Activated CD8-positive, alpha-beta memory T cell treated with anti-CD3 and anti-CD28 coated beads, Interleukin-2, amount 50 U/mL, for 48 hours (primary cell): ENCODE measurements at regions not wholly inside any gene's neighbourhood (a gene's known extent, or its start where the extent isn't known, plus 50 kb on each side); places are given as distances from the start of the nearest gene placed in this dataset.
"Not testable (repeated sequence)": the region's sequence is repeated elsewhere in the genome, so short reads cannot be mapped to it uniquely, and the experiment has no call there.

ENCODE experiments used
- DNase-seq: peaks from one replicate; pipeline ENCODE4 v3.0.0-alpha.2; 2020

DNA sequence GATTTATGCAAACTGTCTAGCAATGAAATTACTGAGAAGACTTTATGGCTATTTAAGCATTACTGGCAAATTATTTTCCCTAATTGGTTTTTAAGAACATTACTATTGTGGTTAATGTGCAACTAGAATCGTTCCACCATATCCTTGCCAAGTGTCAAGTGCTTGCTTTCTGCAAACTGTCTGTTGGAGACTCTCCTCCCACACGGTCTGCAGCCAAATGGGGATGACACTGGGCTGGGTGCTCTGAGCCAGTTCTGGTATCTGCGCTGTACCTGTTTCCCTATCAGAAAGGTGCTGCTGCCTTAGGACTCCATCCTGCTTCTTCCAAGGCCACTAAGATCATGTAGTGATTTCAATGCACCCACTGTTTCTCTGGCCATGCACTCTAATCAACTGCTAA is 110.4 kb downstream of the RAMP3 start:
- DNase-seq, result no peak

DNA sequence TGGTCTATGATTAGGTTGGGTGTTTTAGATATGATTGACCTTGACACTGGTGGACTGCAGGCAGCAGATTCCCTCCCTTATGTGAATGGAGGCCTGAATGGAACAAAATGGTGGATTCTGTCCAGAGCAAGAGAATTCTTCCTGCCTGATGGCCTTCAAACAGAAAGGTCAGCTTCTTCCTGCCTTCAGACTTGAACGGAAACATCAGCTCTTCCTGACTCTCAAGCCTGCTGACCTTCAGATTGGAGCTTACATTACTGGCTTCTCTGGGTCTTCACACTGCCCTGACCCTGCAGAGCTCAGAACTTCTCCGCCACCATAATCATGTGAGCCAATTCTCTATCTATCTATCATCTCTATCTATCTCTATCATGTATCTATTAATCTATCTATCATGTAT is 111.6 kb downstream of the RAMP3 start:
- DNase-seq, result no peak

DNA sequence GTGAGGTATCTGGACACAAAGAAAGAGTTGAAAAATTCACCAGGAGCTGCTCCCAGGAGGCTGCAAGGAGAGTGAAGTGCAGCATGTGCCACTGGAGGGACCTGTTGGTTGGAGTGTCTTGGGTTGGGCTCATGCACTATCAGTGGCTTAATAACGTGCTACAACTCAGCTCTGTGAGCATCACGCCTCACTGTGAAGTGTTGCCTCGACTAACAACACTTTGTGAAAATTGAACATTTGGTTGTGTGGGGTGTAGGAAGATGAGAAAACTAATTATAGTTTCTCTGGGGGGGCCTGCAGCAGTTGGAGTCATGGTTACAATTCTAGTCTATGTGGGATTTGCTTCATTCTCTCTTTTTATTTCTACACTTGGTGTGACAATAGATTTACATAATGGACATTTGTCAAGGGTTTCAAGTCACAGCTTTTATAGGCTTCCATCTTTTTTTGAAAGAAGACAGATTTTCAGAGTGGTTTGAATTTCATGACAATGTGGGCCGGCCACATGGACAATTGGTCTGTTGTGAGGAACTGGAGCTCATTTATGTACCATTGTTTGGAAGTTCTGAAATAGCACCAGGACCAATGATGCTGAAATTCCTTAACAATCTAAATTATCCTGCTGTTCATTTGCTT is 121.3 kb downstream of the RAMP3 start:
- DNase-seq, result no peak

DNA sequence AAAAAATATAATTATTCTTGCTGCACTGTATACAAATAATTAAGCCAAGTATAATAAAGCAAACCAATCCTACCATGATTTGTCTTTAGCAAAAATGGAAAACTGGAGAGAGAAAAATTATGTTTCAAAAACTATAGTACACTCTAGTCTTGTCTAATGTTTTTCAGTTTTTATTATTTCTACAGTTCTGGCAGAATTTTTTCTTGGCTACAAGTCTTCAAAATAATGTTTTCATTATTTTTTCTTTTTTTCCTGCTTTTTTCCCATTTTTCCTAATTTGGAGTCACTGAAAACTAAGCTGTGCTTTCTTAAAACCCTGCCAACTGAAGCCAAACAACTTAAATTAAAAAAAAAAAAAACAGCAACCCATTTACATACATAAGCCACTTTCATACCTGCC is 132.0 kb downstream of the RAMP3 start:
- not testable (repeated sequence) for DNase-seq

DNA sequence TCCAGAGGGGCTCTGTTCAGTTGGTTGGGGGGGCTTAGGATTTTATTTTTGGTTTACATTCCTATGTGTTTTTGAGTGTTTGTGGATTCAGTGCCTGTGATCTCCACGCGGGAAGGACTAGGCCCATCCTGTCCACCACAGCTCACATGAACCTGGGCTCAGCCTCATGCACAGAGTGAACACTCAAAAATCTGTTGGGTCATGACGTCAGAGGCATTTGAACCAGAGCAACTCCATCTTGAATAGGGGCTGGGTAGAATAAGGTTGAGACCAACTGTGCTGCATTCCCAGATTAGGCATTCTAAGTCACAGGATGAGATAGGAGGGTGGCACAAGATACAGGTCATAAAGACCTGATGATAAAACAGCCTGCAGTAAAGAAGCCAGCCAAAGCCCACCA is 133.3 kb downstream of the RAMP3 start:
- no peak for DNase-seq

DNA sequence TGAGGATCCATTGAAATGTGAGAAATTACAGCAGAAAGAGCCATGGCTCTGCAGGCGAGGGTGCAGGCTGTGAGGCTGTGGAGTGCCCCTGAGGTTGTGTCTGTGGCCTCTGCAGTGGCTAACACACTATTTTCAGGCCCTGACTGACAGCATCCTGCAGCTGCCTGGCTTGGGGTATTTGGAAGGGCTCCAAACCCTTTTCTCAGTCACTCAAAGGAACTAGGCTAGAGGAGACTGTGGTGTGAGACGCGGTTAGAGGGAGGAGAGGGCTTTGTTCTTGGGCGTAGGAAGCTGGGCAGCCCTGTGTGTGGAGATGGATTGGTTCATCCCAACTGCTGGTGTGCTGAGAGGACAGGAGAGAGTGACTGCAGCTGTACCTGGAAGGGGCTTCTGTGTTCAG is 134.9 kb downstream of the RAMP3 start:
- no peak for DNase-seq

DNA sequence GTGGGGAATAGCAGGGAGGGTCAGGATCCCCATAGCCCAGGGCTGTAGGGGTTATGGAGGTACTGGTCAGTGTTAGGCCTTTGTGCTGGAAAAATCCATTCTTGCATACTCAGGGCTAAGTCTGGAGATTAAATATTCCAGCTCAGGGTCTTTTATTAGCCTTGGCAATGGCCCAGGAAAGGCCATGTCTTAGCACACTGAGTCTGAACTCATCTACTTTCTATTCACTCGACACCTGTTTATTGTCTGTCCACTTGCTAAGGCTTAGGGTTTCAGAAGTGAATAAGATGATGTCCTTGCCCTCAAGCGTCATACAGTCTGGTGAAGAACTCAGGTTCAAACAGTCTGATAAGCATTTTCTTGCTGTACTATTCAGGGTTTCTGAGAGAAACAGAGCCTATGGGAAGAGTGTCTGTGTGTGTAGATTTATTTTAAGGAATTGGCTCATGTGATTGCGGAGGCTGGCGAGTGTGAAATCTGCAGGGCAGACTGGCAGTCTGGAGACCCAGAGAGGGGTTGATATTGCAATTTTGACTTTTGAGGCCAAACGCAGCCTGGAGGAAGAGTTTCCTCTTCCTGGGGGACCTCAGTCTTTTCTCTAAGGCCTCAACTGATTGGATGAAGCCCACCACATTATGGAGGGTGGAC is 135.8 kb downstream of the RAMP3 start:
- DNase-seq, result no peak

DNA sequence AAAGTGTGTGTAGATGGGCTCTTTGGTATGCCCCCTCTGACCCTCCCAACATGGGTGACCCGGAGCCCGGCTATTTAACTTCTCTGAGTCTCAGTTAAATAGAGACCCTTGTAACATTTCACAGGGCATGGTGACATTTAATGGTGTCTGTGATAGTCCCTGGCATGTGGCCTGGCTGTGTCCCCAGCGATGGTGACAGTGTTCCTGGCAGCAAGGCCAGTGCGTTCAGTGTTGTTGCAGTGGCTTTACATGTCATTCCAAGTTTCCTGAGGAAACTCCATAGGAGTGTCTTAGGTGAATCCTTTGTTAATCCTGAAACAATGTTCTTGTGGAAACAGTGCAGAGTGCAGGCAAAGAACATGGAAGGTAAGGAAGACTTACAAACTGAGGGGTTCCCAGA is 137.0 kb downstream of the RAMP3 start:
- DNase-seq, result no peak

DNA sequence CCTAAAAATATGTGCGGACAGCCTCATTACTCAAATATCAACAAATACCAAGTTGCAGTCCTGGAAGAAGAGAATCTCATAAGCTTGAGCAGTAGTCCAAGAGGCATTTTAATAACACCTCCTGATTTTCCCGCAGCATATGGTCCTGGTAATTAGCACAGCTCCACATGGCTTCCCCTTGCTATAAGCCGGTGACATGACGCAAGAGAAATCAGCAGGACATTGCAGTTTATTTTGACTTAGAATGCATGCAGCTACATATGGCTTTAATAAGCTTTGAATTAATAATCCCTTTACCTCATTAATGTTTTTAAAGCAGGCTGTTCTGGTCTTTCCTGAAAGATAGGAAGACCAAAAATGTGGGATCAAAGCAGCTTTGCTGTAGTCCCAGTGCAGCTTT is 137.6 kb downstream of the RAMP3 start:
- no peak for DNase-seq

DNA sequence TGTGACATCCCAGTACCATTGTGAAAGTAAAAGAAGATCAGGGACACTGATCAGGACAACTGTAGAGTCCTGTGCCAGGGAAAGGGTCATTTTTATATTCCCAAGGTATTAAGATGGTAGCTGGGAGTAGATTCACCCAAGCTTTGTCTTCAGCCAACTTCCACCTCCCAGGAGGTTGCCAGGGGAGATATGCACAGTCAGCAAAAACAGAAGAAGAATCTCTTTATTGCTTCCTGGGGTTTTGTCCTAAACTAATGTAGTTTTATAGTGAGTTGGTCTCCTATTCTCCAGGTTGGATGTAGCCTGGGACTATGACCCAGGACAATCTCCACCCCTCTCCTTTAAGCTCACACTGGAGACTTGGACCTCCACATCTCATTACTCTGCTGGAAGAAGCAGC is 139.2 kb downstream of the RAMP3 start:
- DNase-seq, result no peak

DNA sequence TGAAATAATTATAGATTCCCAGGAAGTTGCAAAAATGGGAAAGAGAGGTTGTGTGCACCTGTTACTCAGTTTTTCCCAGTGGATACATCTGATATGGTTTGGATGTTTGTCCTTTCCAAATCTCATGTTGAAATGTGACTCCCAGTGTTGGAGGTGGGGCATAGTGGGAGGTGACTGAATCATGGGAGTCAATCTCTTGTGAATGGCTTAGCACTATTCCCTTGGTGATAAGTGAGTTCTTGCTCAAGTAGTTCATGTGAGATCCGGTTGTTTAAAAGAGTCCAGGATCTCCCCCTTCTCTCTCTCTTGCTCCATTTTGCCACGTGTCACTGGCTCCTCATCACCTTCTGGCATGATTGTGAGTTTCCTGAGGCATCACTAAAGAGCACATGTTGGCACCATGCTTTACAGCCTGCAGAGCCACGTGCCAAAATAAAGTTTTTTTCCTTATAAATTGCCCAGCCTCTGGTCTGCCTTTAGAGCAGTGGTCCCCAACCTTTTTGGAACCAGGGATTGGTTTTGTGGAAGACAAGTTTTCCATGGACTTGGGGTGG is 149.2 kb downstream of the RAMP3 start:
- no peak for DNase-seq

DNA sequence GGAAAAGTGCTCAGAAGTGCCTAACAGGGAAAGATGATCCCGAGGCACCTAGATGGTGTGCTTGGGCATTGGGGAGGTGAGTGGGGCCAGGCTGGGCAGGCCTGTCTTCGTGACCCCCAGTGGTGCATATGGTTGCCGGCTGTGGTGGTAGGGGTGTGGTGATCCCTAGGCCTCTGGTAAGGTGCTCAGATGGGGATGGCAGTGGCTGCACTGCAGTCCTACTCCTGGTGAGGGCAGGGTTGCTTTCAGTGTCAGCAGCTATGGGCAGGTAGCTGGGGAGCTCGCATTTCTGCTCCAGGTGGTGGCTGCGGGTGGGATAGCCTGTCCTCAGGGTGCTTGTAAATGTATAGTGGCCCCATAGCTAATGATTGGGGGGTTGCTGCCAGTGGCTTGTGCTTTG is 154.0 kb downstream of the RAMP3 start:
- no peak for DNase-seq

DNA sequence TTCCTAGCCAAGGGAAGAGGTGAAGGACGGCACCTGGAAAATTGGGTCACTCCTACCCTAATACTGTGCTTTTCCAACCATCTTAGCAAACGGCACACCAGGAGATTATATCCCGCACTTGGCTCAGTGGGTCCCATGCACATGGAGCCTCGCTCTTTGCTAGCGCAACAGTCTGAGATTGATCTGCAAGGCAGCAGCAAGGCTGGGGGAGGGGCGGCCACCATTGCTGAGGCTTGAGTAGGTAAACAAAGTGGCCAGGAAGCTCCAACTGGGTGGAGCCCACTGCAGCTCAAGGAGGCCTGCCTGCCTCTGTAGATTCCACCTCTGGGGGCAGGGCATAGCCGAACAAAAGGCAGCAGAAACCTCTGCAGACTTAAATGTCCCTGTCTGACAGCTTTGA is 157.9 kb downstream of the RAMP3 start:
- not testable (repeated sequence) for DNase-seq

DNA sequence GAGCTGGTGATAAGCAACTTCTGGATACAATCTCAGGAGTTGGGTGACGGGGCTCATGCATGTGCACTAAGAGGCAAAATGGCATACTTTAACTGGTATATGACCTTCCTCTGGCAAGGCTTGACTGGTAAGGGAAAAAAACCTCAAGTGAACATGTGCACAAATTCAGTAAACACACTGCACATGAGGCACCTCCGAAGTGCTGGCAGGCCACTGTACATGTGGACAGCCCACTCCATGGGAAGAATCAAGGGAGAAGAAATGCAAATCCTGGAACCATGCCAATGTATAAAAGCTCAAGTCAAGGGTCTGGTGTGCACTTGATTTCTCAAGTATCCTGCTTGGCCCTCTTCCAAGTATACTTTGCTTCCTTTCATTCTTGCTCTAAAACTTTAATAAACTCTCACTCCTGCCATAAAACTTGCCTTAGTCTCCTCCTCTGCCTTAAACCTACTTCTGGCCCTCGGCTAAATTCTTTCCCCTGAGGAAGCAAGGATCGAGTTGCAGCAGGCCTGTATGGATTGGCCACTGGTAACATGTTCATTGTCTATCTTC is 167.2 kb downstream of the RAMP3 start:
- DNase-seq, result no peak

DNA sequence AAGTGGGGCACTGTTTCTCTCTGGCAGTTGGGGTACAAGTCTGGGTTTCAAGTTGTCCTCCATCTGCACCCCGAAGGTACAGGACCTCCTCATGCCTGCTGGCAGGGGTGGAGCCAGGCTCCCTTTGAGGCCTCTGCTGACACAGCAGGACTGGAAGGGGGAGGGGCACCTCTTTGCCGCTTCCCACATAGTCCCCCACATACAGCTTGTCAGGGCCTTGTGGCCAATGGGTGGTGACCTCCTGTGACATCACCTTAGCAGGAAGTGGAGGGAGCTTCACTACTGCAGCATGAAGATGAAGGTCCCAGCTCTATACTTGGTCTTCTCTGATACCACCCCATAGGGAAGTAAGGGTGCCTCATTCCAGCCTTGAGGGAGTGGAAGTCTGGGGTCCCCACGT is 167.8 kb downstream of the RAMP3 start:
- no peak for DNase-seq

DNA sequence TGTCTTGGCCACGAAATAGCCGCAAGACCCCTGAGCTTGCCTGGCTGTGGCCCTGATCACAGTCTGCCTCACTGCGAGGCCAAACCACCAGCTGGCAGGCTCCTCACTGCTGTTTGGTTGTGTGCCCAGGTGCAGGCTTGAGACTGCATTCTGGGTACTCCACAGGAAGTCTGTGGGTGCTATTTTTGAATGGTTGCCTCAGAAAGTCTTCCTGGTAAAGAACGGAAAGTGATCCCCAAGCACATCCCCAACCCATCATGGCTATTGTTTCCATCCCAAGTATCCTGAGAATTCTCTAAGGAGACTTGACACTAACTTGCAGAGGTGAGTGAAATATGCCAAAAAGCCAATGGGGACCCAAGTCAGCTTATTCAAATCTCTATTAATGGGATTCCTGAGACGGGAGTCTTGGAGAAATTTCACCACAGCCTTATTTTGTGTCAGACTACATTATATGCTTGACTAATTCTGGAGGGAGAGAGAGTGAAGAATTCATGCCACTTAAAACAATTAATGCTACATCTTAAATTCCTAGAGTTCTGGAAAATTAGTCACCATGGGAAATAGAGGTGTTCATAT is 170.9 kb downstream of the RAMP3 start:
- no peak for DNase-seq

DNA sequence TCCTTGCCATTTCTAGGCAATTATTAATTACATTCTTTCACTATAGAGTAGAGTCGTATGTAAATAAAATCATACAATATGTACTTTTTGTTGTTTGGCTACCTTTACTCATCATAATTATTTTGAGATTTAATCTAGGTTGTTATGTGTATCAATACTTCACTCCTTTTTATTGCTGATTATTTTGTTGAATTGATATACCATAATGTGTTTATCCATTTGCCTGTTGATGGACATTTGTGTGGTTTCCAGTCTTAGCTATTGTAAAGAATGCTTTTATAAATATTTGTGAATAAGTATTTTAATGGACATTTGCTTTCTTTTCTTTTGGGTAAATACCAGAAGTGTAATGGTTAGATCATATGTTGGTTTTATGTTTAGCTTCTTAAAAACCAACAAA is 174.0 kb downstream of the RAMP3 start:
- DNase-seq, result no peak

DNA sequence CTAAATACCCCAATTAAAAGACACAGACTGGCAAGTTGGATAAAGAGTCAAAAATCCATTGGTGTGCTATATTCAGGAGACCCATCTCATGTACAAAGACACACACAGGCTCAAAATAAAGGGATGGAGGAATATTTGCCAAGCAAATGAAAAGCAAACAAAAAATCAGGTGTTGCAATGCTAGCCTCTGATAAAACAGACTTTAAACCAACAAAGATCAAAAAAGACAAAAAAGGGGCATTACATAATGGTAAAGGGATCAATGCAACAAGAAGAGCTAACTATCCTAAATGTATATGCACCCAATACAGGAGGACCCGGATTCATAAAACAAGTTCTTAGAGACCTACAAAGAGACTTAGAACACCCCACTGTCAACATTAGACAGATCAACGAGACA is 177.4 kb downstream of the RAMP3 start:
- not testable (repeated sequence) for DNase-seq

DNA sequence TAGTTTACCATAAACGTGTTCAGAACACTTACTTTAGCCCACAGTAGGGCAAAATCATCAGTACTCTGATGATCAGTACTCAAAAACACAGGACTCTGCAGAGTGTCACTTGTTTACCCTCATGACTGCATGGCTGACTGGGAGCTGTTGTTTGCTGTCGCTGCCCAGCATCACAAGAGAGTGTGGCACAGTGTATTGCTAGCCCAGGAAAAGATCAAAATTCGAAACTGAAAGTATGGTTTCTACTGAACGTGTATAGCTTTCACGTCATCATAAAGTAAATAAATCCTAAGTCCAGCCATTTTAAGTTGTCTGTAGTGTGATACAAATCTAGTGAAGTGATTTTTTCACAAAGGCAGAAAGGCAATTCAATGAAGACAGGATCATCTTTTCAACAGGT is 184.6 kb downstream of the RAMP3 start:
- no peak for DNase-seq

DNA sequence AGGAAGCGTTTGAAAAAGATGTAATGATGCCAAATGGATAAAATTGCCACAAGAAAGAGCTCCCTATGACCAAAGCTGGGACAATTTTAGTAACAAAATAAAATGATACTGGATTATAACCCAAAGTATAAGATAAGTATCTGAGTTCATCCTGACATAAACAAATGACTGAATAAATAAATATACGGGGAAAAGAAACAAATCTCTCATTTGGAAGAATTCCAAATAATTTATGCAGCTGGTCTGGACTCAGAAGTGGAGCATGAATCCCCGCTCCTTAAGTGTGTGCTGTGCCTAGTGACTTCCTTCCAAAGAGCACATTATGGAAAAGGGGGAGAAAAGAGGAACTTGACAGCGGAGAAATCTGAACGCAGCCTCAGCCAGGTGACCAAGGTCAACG is 186.2 kb downstream of the RAMP3 start:
- DNase-seq, result no peak

DNA sequence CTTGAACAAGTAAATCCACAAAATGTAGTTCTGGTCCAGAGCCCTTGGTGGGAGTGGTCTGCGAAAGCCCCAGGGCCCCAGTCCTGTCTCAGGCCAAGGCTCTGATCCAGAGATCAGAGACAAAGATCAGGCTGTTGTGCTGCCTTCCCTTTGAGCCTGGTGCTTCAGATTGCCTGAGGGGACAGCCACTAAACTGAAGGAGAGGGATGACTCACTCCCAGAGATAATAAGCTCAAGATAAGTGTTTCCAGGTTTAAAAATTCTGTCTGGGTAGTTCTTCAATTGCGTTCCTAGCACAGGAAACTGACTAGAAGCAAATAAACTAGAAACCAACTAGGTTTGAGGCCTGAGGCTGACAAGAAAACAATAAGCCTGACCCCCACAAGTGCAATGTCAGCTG is 190.2 kb downstream of the RAMP3 start:
- no peak for DNase-seq

DNA sequence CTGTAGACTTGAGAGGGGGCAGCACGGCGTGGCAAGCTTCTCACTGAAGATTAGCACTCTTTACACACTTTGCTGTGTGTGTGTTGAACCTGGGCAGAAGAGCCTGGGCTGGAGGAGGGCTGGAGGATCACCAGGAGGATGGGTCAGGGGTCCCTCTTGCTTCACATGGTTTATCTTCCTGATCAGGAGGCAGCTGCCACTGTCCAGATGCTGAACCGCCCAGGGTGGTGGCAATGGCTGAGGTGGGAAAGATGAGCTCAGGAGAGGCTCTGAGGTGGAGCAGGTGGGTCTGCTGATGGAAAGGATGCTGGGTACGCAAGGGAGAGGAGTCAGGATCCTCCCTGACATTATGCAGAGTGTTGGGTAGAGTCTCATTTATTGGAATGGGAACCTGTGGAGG is 191.5 kb downstream of the RAMP3 start:
- no peak for DNase-seq

DNA sequence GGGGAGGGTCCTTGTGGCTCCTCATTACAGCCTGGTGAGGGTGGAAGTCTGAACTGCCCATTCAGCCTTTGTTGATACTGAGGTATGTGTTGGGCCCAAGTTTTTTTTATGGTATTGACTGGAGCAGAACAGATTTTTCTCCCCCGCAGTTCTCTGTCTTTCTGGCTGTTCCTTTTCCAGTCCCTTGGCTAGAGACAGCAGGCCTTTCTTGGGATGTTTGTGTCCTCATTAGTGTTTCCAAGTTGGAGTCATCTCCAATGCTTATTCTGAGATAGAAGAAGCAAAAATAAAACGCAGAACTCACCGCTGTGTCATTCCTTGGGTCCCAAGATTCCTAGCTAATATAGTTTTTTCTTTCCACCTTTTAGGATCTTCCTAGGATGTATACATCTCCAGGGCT is 193.3 kb downstream of the RAMP3 start:
- no peak for DNase-seq

DNA sequence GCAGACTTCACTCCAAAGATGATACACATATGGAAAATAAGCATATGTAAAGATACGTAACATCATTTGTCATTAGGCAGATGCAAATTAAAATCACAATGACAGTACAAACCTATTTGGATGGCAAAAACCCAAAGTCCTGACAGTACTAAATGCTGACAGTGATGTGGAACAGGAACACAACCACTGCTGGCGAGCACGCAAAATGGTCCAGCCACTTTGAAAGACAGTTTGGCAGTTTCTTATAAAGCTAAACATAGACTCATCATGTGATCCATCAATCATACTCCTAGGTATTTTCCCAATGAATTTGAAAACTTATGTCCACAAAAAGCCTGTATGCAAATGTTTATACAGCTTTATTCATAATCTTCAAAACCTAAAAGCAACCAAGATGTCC is 200.7 kb downstream of the RAMP3 start:
- no peak for DNase-seq
